ENCODE measurements at regions not wholly inside any gene's neighbourhood (a gene's known extent, or its start where the extent isn't known, plus 50 kb on each side); places are given as distances from the start of the nearest gene placed in this dataset.

DNA sequence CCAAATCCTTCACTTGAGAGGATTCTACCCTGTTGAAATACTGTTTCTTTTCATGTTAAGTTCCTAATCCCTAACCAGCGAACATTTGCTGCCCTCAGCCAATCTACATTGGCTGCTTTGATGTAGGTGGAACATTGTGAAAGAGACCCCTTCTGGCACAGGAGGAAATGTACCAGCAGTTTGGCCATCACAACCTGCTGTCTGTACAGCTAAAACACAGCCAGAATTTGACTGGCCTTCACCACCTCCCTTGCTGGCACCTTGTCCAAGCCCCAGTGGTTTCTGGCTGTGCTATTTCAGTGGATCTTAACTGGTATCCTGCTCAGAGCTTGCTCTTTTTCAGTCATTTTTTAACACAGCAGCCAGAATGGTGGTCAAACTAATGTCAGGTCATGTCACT lies 202.1 kb upstream of the EPHA7 start:
- H3K4me3 ChIP-seq (ENCODE audit: low read depth in 2 of 2, low read length in 2 of 2), result no peak overlapping the region
- H3K4me1 ChIP-seq (ENCODE audit: control insufficient read depth, insufficient read depth, low read length), result no peaks in the 10 kb centered on the region
- H3K9me3 ChIP-seq (ENCODE audit: control insufficient read depth, insufficient read depth, low read depth, low read length), result no peaks in the 10 kb centered on the region
- BruUV-seq (replicated peaks), result no TSS peak
- intact Hi-C loops (cut with micrococcal nuclease; ENCODE audit: unreplicated experiment) (no loop called here), in situ Hi-C loops (cut with HindIII; ENCODE audit: low pct_unique_long_range_greater_than_20kb, low sequenced_read_pairs) (no loop called here)
- no peak for ATAC-seq
- no peak overlapping the region for H3K27ac ChIP-seq (ENCODE audit: low read length)
- CTCF ChIA-PET, result no interaction called here
- no peaks in the 10 kb centered on the region for H3K27me3 ChIP-seq (ENCODE audit: control insufficient read depth, insufficient read depth, low read length)
- H3K36me3 ChIP-seq (ENCODE audit: control insufficient read depth, insufficient read depth, low read length), result no peaks in the 10 kb centered on the region
- TF ChIP-seq SIN3A (IDR thresholded peaks at IDR 0.05; ENCODE audit: borderline replicate concordance, insufficient read depth, low read depth, low read length), result no peak
- TF ChIP-seq, protein P1, sequence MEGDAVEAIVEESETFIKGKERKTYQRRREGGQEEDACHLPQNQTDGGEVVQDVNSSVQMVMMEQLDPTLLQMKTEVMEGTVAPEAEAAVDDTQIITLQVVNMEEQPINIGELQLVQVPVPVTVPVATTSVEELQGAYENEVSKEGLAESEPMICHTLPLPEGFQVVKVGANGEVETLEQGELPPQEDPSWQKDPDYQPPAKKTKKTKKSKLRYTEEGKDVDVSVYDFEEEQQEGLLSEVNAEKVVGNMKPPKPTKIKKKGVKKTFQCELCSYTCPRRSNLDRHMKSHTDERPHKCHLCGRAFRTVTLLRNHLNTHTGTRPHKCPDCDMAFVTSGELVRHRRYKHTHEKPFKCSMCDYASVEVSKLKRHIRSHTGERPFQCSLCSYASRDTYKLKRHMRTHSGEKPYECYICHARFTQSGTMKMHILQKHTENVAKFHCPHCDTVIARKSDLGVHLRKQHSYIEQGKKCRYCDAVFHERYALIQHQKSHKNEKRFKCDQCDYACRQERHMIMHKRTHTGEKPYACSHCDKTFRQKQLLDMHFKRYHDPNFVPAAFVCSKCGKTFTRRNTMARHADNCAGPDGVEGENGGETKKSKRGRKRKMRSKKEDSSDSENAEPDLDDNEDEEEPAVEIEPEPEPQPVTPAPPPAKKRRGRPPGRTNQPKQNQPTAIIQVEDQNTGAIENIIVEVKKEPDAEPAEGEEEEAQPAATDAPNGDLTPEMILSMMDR (IDR thresholded peaks at IDR 0.05), result no peak
- TF ChIP-seq TCF7L2 (IDR thresholded peaks at IDR 0.05; ENCODE audit: low read depth, low read length), result no peak
- TF ChIP-seq POLR2AphosphoS5 (IDR thresholded peaks at IDR 0.05; ENCODE audit: low read depth, low read length), result no peak
- no peak for DNase-seq (ENCODE audit: low read depth, low spot score)
- POLR2A ChIA-PET, result no interaction called here

DNA sequence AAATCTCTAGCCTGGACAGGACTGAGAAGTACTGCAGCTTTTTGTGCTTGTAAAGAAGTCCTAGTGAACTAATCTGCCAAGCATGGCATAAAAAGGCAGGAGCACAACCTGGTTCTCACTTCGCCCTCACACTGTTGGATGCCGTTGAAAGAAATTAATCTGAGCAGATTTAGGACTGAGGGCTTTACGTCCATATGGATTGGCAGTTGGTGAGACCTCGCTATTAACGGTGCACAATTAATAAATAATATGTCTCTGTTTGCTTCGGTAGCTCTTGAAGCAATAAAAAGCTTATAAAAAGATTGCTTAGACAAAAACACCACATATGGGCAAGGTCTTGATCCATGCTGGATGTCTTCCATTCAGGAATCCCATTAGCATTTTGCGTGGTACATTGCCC lies 185.6 kb upstream of the EPHA7 start:
- ATAC-seq (no peak), DNase-seq (ENCODE audit: low read depth, low spot score) (no peak)
- no peaks in the 10 kb centered on the region for H3K9me3 ChIP-seq (ENCODE audit: control insufficient read depth, insufficient read depth, low read depth, low read length)
- no TSS peak for BruUV-seq (replicated peaks)
- no peak for TF ChIP-seq SIN3A (IDR thresholded peaks at IDR 0.05; ENCODE audit: borderline replicate concordance, insufficient read depth, low read depth, low read length)
- no peak for TF ChIP-seq TCF7L2 (IDR thresholded peaks at IDR 0.05; ENCODE audit: low read depth, low read length)
- TF ChIP-seq, protein P1 (IDR thresholded peaks at IDR 0.05), result no peak
- TF ChIP-seq POLR2AphosphoS5 (IDR thresholded peaks at IDR 0.05; ENCODE audit: low read depth, low read length), result no peak
- no peaks in the 10 kb centered on the region; the same call in 1 of the 2 replicates for H3K36me3 ChIP-seq (ENCODE audit: control insufficient read depth, insufficient read depth, low read length)
- no peaks in the 10 kb centered on the region for H3K27me3 ChIP-seq (ENCODE audit: control insufficient read depth, insufficient read depth, low read length)
- in situ Hi-C loops (cut with HindIII; ENCODE audit: low pct_unique_long_range_greater_than_20kb, low sequenced_read_pairs), result no loop called here
- no peak overlapping the region for H3K27ac ChIP-seq (ENCODE audit: low read length)
- intact Hi-C loops (cut with micrococcal nuclease; ENCODE audit: unreplicated experiment), result no loop called here
- POLR2A ChIA-PET, result no interaction called here
- CTCF ChIA-PET, result no interaction called here
- no peaks in the 10 kb centered on the region for H3K4me1 ChIP-seq (ENCODE audit: control insufficient read depth, insufficient read depth, low read length)
- no peak overlapping the region for H3K4me3 ChIP-seq (ENCODE audit: low read depth in 2 of 2, low read length in 2 of 2)

DNA sequence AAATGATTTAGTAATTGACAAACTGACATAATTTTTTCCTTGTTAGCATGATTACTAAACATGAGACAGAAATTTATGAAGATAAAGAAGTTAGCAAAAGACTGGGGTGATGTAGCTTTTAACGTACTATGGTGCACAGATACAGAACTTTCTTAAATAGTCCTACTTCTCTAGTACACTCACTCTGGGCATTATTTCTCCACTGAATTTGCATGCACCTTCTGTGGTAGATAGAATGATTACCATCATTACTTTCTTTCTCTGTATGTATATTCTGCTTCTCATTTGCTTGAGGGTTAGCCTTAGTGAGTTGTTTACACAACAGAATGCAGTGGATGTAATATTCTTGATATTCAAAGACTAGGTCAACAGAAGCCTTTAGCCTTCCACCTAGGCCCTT lies 173.1 kb upstream of the EPHA7 start:
- POLR2A ChIA-PET, result no interaction called here
- no peaks in the 10 kb centered on the region for H3K27me3 ChIP-seq (ENCODE audit: control insufficient read depth, insufficient read depth, low read length)
- no peak overlapping the region for H3K27ac ChIP-seq (ENCODE audit: low read length)
- CTCF ChIA-PET, result no interaction called here
- TF ChIP-seq POLR2AphosphoS5 (IDR thresholded peaks at IDR 0.05; ENCODE audit: low read depth, low read length), result no peak
- TF ChIP-seq, protein P1 (IDR thresholded peaks at IDR 0.05), result no peak
- TF ChIP-seq TCF7L2 (IDR thresholded peaks at IDR 0.05; ENCODE audit: low read depth, low read length), result no peak
- no peak for TF ChIP-seq SIN3A (IDR thresholded peaks at IDR 0.05; ENCODE audit: borderline replicate concordance, insufficient read depth, low read depth, low read length)
- TF ChIP-seq, protein P2, sequence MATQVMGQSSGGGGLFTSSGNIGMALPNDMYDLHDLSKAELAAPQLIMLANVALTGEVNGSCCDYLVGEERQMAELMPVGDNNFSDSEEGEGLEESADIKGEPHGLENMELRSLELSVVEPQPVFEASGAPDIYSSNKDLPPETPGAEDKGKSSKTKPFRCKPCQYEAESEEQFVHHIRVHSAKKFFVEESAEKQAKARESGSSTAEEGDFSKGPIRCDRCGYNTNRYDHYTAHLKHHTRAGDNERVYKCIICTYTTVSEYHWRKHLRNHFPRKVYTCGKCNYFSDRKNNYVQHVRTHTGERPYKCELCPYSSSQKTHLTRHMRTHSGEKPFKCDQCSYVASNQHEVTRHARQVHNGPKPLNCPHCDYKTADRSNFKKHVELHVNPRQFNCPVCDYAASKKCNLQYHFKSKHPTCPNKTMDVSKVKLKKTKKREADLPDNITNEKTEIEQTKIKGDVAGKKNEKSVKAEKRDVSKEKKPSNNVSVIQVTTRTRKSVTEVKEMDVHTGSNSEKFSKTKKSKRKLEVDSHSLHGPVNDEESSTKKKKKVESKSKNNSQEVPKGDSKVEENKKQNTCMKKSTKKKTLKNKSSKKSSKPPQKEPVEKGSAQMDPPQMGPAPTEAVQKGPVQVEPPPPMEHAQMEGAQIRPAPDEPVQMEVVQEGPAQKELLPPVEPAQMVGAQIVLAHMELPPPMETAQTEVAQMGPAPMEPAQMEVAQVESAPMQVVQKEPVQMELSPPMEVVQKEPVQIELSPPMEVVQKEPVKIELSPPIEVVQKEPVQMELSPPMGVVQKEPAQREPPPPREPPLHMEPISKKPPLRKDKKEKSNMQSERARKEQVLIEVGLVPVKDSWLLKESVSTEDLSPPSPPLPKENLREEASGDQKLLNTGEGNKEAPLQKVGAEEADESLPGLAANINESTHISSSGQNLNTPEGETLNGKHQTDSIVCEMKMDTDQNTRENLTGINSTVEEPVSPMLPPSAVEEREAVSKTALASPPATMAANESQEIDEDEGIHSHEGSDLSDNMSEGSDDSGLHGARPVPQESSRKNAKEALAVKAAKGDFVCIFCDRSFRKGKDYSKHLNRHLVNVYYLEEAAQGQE (IDR thresholded peaks at IDR 0.05; ENCODE audit: insufficient read depth in 1 of 2, low read depth in 2 of 2, low read length in 1 of 2), result no peak
- H3K36me3 ChIP-seq (ENCODE audit: control insufficient read depth, insufficient read depth, low read length), result no peaks in the 10 kb centered on the region
- no peaks in the 10 kb centered on the region for H3K4me1 ChIP-seq (ENCODE audit: control insufficient read depth, insufficient read depth, low read length)
- no peak overlapping the region for H3K4me3 ChIP-seq (ENCODE audit: low read depth in 2 of 2, low read length in 2 of 2)
- BruUV-seq (replicated peaks), result no TSS peak
- H3K9me3 ChIP-seq (ENCODE audit: control insufficient read depth, insufficient read depth, low read depth, low read length), result 0 out of 2 replicates have a peak, but pooled peaks cover 5% of the 10 kb centered on the region
- in situ Hi-C loops (cut with HindIII; ENCODE audit: low pct_unique_long_range_greater_than_20kb, low sequenced_read_pairs) (no loop called here), intact Hi-C loops (cut with micrococcal nuclease; ENCODE audit: unreplicated experiment) (no loop called here)
- no peak for DNase-seq (ENCODE audit: low read depth, low spot score)
- no peak for ATAC-seq
